WERI-Rb-1 (cell line): ENCODE measurements at regions not wholly inside any gene's neighbourhood (a gene's known extent, or its start where the extent isn't known, plus 50 kb on each side); places are given as distances from the start of the nearest gene placed in this dataset.

ENCODE experiments used
- DNase-seq: peaks from one replicate; pipeline ENCODE4 v3.0.0-alpha.2; 2020
- H3K27ac ChIP-seq: fragments of 250-450 bp; sonication (Bioruptor Pico); 2 replicates; pipeline ENCODE4 v1.5.1; 2020; ENCODE audit warnings: mild to moderate bottlenecking, moderate library complexity
- H3K27me3 ChIP-seq: fragments of 250-450 bp; sonication (Bioruptor Pico); 2 replicates; pipeline ENCODE4 v1.5.1; 2021; ENCODE audit warnings: mild to moderate bottlenecking, low read depth, moderate library complexity; ENCODE audit not compliant: insufficient read depth, severe bottlenecking
- H3K36me3 ChIP-seq: fragments of 250-450 bp; sonication (Bioruptor Pico); 2 replicates; pipeline ENCODE4 v1.5.1; 2020; ENCODE audit warnings: mild to moderate bottlenecking, moderate library complexity
- H3K4me3 ChIP-seq: 2 replicates; pipeline ENCODE4 v1.5.1; 2011; ENCODE audit warnings: low read depth, mild to moderate bottlenecking, control low read depth, low read length
- H3K9me3 ChIP-seq: fragments of 250-450 bp; sonication (Bioruptor Pico); 2 replicates; pipeline ENCODE4 v1.5.1; 2021; ENCODE audit warnings: mild to moderate bottlenecking, moderate library complexity; ENCODE audit not compliant: severe bottlenecking
- TF ChIP-seq, protein P1 (sequence below): IDR thresholded peaks from 2 replicates; pipeline ENCODE4 v1.5.1; 2011; ENCODE audit warnings: low read depth, mild to moderate bottlenecking, control low read depth, inconsistent platforms, low read length

DNA sequence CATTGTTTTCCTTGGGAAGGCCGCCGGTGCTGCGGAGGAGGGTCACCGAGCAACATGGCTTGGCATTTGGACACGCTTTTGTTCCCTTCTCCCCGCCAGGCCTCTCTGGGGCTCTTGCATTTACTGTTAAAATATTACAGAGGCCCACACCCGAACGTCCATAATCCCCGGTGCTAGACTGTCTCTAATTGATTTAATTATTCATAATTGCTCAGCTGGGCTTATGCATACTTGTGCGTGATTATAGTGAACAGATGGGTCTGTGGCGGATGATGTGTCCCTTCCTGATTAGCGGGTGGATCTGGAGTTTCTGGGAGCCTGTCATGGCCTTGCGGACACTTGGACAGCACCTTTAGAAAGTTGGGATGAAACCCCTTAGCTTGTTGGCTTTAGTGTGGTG is 100.2 kb upstream of the MSX1 start:
- TF ChIP-seq, protein P1, sequence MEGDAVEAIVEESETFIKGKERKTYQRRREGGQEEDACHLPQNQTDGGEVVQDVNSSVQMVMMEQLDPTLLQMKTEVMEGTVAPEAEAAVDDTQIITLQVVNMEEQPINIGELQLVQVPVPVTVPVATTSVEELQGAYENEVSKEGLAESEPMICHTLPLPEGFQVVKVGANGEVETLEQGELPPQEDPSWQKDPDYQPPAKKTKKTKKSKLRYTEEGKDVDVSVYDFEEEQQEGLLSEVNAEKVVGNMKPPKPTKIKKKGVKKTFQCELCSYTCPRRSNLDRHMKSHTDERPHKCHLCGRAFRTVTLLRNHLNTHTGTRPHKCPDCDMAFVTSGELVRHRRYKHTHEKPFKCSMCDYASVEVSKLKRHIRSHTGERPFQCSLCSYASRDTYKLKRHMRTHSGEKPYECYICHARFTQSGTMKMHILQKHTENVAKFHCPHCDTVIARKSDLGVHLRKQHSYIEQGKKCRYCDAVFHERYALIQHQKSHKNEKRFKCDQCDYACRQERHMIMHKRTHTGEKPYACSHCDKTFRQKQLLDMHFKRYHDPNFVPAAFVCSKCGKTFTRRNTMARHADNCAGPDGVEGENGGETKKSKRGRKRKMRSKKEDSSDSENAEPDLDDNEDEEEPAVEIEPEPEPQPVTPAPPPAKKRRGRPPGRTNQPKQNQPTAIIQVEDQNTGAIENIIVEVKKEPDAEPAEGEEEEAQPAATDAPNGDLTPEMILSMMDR, result no peak
- peak; percentile 47 for DNase-seq
- no peaks in the 10 kb centered on the region for H3K36me3 ChIP-seq
- H3K27ac ChIP-seq, result no peak overlapping the region
- no peak overlapping the region for H3K4me3 ChIP-seq
- no peaks in the 10 kb centered on the region for H3K27me3 ChIP-seq
- H3K9me3 ChIP-seq, result no peaks in the 10 kb centered on the region

DNA sequence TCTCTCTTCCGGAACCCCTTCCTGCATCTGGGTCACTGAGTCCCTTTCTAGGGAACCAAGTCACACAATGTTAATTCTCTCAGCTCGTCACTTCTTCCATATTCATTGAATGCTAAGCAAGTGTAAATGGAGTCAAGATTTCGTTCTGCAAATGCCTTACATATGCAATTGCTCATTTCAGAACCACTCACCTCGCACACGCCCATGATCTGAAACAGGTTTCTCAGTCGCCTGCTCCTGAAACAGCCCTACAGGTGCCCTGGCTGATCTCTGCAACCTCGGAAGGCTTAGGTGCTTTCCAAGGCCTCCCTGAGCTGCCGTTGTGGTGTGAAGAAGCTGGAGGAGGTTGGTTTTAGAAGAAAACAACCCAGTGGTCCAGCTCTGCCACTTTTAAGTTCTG is 100.8 kb upstream of the MSX1 start:
- Histone ChIP-seq H3K36me3 (no peaks in the 10 kb centered on the region), H3K27me3 (no peaks in the 10 kb centered on the region), H3K4me3 (no peak overlapping the region), H3K9me3 (no peaks in the 10 kb centered on the region), H3K27ac (no peak overlapping the region)
- no peak for DNase-seq
- TF ChIP-seq, protein P1, result no peak

DNA sequence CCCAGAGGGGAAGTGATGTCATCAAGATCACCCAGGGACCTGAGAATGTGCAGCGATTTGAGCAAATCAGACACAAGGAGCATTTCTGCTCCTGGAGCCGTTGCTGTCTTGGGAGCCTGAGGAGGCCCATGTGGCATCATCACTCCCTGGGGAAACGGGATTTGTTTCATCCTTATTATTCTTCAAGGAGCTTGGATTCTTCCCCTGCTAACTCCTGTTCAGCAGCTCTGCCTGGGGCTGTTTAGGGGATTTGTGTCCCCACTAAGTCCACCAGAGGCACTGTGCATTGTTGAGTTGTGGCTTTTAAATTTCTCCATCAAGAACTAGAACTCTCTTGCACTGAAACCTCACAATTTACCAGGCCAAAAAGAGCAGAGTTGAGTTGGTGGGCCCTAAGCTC is 104.2 kb upstream of the MSX1 start:
- Histone ChIP-seq H3K9me3 (no peaks in the 10 kb centered on the region), H3K4me3 (no peak overlapping the region), H3K27ac (no peak overlapping the region), H3K27me3 (no peaks in the 10 kb centered on the region), H3K36me3 (no peaks in the 10 kb centered on the region)
- TF ChIP-seq, protein P1, result peak; percentile 49; the same call in 1 of the 2 replicates
- peak; percentile 50 for DNase-seq

DNA sequence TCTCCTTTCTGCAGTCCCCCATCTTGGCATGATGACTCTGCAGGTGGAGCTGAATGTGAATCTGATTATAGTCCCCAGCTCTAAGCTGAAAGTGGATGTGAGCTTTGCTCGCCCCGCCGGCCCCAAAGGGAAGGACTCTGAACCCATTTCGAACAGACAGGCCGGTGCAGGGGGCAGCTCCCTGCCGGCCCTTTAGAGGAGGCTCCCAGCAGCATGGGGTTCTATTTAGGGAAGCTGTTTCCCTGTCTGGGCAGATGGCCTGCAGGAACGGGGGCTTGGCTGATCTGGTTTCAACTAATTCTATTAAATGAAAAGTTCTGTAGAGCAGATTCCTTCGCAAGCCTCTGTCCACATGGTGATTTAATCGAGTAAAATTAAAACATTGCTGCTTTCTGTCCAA is 104.8 kb upstream of the MSX1 start:
- H3K9me3 ChIP-seq, result no peaks in the 10 kb centered on the region
- no peak overlapping the region for H3K4me3 ChIP-seq
- no peaks in the 10 kb centered on the region for H3K27me3 ChIP-seq
- peak overlapping the region; percentile 30 for H3K27ac ChIP-seq
- no peak for DNase-seq
- TF ChIP-seq, protein P1, result no peak
- H3K36me3 ChIP-seq, result no peaks in the 10 kb centered on the region

DNA sequence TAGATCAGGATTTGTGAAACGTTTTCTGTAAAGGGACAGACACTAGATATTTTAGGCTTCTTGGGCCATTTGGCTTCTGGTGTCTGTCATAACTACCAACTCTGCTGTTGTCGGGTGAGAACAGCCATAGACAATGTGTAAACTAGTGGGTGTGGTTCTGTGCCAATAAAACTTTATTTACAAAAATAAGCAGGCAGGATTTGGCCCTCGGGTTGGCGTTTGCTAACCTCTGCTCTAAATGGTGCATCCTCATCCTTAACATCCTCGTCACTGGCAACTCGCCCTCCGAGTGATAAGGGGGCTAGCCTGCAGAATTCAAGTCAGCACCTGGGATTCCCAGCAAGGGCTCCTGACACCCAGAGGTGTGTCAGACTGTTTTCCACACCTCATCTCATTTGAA is 105.8 kb upstream of the MSX1 start:
- H3K27me3 ChIP-seq, result no peaks in the 10 kb centered on the region
- H3K4me3 ChIP-seq, result no peak overlapping the region
- DNase-seq, result no peak
- no peak overlapping the region for H3K27ac ChIP-seq
- H3K36me3 ChIP-seq, result no peaks in the 10 kb centered on the region
- TF ChIP-seq, protein P1, result no peak
- no peaks in the 10 kb centered on the region for H3K9me3 ChIP-seq

DNA sequence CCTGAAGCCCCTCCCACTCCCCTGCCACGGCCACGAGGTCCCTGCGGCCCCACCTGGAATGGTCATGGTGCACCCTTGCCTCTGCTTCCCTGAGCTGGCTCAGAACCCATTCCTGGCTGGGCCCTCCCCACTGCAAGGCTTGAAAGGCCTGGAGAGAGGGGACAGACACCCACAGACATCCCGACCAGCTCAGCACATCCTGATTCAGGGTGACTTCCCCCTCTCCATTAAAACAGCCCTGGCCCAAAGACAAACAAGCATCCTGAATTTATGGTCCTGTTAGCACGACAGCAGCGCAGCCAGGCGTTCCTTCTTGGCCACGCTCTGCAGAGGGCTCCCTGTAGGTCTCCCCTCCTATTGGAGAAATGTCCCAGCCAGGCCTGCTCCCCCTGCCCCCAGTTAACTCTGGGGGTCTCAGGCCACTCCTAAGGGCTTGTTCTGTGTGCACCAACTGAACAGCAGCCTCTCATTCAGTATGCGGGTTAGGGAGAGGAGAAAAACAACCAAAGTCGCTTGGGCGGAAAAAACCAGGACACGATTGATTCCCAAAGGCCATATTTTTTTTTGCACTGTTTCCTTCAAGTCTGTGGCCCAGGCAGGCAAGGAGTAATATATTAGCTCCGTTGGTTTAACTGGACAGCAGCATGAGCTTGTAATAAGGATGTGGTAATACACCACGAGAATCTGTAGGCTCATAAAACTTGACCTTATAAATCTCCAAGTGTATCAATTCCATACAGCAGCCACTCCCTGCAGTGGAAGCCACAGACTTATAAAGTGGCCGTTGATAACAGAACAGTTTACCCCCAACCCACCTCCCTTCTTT is 106.7 kb upstream of the MSX1 start:
- Histone ChIP-seq H3K27me3 (no peaks in the 10 kb centered on the region), H3K27ac (no peak overlapping the region), H3K9me3 (no peaks in the 10 kb centered on the region), H3K36me3 (no peaks in the 10 kb centered on the region), H3K4me3 (no peak overlapping the region)
- TF ChIP-seq, protein P1, result no peak
- no peak for DNase-seq
